Endothelial cell (in vitro differentiated cells): ENCODE measurements at regions not wholly inside any gene's neighbourhood (a gene's known extent, or its start where the extent isn't known, plus 50 kb on each side); places are given as distances from the start of the nearest gene placed in this dataset.

ENCODE experiments used
- DNase-seq: peaks from one replicate; pipeline ENCODE4 v3.0.0; 2021; ENCODE audit warnings: low spot score
- H3K27ac Mint-ChIP-seq: one replicate; pipeline ENCODE4 v1.8.0; 2021; ENCODE audit warnings: mixed read lengths, inconsistent platforms; ENCODE audit not compliant: unreplicated experiment
- H3K27me3 Mint-ChIP-seq: one replicate; pipeline ENCODE4 v1.8.0; 2021; ENCODE audit warnings: mild to moderate bottlenecking, moderate library complexity, mixed read lengths, inconsistent platforms; ENCODE audit not compliant: unreplicated experiment
- H3K36me3 Mint-ChIP-seq: one replicate; pipeline ENCODE4 v1.8.0; 2021; ENCODE audit warnings: mild to moderate bottlenecking, low read depth, mixed read lengths, inconsistent platforms; ENCODE audit not compliant: unreplicated experiment
- H3K4me1 Mint-ChIP-seq: one replicate; pipeline ENCODE4 v1.8.0; 2021; ENCODE audit warnings: mild to moderate bottlenecking, mixed read lengths, inconsistent platforms; ENCODE audit not compliant: unreplicated experiment
- H3K4me3 Mint-ChIP-seq: one replicate; pipeline ENCODE4 v1.8.0; 2021; ENCODE audit warnings: mild to moderate bottlenecking, mixed read lengths, inconsistent platforms; ENCODE audit not compliant: unreplicated experiment
- H3K9me3 Mint-ChIP-seq: one replicate; pipeline ENCODE4 v1.8.0; 2021; ENCODE audit warnings: mixed read lengths, inconsistent platforms; ENCODE audit not compliant: unreplicated experiment
- TF ChIP-seq, protein P1 (sequence below): fragments of 200-600 bp; sonication (generic); IDR thresholded peaks from one replicate; pipeline ENCODE4 v1.5.0; 2021; ENCODE audit warnings: antibody characterized with exemption; ENCODE audit not compliant: unreplicated experiment

DNA sequence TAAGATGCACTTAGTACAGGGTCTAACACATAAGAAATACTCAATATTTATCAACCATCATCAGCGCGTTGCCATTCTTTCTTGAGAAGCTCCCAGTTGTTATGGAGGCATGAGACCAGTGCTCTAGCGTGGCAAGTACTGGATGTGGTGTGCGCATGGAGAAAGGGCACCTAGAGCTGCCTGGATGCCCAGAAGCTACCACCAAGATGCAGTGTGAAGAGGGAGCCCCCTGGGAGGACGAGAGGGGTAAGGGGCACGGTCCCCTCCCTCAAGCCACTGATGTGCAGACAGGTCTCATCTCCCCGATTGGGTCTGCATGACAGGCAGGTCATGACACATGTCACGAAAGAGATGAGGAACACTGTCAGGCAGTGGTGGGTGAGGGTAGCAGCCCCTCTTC lies 127.7 kb upstream of the CXCL14 start:
- no peaks in the 10 kb centered on the region for H3K4me1 Mint-ChIP-seq
- peaks cover 2% of the 10 kb centered on the region for H3K27me3 Mint-ChIP-seq
- DNase-seq, result no peak
- no peak overlapping the region for H3K27ac Mint-ChIP-seq
- TF ChIP-seq, protein P1, sequence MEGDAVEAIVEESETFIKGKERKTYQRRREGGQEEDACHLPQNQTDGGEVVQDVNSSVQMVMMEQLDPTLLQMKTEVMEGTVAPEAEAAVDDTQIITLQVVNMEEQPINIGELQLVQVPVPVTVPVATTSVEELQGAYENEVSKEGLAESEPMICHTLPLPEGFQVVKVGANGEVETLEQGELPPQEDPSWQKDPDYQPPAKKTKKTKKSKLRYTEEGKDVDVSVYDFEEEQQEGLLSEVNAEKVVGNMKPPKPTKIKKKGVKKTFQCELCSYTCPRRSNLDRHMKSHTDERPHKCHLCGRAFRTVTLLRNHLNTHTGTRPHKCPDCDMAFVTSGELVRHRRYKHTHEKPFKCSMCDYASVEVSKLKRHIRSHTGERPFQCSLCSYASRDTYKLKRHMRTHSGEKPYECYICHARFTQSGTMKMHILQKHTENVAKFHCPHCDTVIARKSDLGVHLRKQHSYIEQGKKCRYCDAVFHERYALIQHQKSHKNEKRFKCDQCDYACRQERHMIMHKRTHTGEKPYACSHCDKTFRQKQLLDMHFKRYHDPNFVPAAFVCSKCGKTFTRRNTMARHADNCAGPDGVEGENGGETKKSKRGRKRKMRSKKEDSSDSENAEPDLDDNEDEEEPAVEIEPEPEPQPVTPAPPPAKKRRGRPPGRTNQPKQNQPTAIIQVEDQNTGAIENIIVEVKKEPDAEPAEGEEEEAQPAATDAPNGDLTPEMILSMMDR, result no peak
- no peaks in the 10 kb centered on the region for H3K36me3 Mint-ChIP-seq
- H3K4me3 Mint-ChIP-seq, result no peak overlapping the region
- H3K9me3 Mint-ChIP-seq, result no peaks in the 10 kb centered on the region

DNA sequence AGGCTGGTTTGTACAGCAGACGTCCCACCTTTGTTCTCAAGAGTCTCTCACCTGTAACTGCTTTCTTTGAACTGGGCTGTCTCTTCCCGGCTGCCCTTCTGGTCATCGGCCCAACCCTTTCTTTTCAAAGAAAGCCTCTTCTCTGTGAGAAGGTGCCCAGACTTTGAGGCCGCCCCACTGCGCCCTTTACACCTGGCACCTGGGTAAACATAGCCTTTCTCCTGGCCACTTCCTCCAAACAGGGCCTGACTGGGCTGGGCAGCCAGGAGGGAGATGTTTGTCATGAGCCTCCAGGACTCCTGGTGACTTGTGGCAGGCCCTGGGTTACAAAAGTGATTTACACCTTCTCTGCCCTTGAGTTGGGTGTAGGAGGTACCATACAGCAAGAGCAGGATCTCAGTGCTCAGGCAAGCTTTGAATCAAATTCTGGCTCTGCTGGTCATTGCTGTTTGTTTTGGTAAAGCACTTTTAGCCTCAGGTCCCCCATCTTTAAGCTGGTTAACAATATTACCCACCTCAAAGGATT lies 127.2 kb upstream of the CXCL14 start:
- Mint-ChIP-seq H3K27me3 (peaks cover 2% of the 10 kb centered on the region), H3K9me3 (no peaks in the 10 kb centered on the region), H3K27ac (no peak overlapping the region), H3K4me1 (no peaks in the 10 kb centered on the region), H3K36me3 (no peaks in the 10 kb centered on the region), H3K4me3 (no peak overlapping the region)
- DNase-seq, result no peak
- TF ChIP-seq, protein P1, result no peak

- no peaks in the 10 kb centered on the region for H3K36me3 Mint-ChIP-seq
Observed at GRCh38 chr5:135705141-135705631, 126.4 kb upstream of the CXCL14 start.

GRCh38 chr5:135704616-135705015 lies 125.8 kb upstream of the CXCL14 start:
- H3K9me3 Mint-ChIP-seq, result no peaks in the 10 kb centered on the region
- no peaks in the 10 kb centered on the region for H3K36me3 Mint-ChIP-seq
- TF ChIP-seq, protein P1, result no peak
- DNase-seq, result no peak
- H3K4me1 Mint-ChIP-seq, result no peaks in the 10 kb centered on the region
- H3K27me3 Mint-ChIP-seq, result peaks cover 2% of the 10 kb centered on the region
- H3K27ac Mint-ChIP-seq, result no peak overlapping the region
- H3K4me3 Mint-ChIP-seq, result no peak overlapping the region

More at GRCh38 chr5:135705141-135705631, 126.4 kb upstream of the CXCL14 start:
- H3K27me3 Mint-ChIP-seq, result peaks cover 2% of the 10 kb centered on the region
- TF ChIP-seq, protein P1, result no peak
- no peaks in the 10 kb centered on the region for H3K4me1 Mint-ChIP-seq
- no peak overlapping the region for H3K27ac Mint-ChIP-seq
- H3K4me3 Mint-ChIP-seq, result no peak overlapping the region
- DNase-seq, result no peak
- H3K9me3 Mint-ChIP-seq, result no peaks in the 10 kb centered on the region

- TF ChIP-seq, protein P1, result no peak
- Mint-ChIP-seq H3K4me3 (no peak overlapping the region), H3K27me3 (peaks cover 4% of the 10 kb centered on the region), H3K4me1 (no peaks in the 10 kb centered on the region), H3K27ac (no peak overlapping the region), H3K36me3 (no peaks in the 10 kb centered on the region), H3K9me3 (no peaks in the 10 kb centered on the region)
- DNase-seq, result no peak
Observed at GRCh38 chr5:135703016-135703550, 124.3 kb upstream of the CXCL14 start.
